ENCODE measurements at regions not wholly inside any gene's neighbourhood (a gene's known extent, or its start where the extent isn't known, plus 50 kb on each side); places are given as distances from the start of the nearest gene placed in this dataset.
A peak's percentile ranks its signal among the peaks of the same experiment; 100 is the strongest.

DNA sequence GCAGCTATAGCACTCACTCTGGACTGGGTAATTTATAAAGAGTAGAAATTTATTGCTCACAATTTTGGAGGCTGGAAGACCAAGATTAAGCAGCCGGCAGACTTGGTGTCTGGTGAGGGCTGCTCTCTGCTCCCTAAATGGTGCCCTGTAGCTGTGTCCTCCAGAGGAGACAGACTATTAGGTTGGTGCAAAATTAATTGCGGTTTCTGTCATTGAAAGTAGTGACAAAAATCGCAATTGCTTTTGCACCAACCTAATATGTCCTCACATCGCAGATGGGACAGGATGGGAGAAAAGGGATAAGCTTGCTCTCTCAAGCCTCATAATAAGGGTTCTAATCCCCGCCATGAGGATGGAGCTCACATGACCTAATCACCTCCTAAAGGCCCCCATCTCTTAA, 258.1 kb upstream of the VCX3A start:
- Histone ChIP-seq H3K36me3 (replicated peaks) (no peaks in the 10 kb centered on the region), H3K4me3 (no peak overlapping the region), H3K27me3 (ENCODE audit: low read depth) (no peaks in the 10 kb centered on the region), H3K4me1 (no peaks in the 10 kb centered on the region), H3K9me3 (no peaks in the 10 kb centered on the region)
- in situ Hi-C loops (cut with MboI; ENCODE audit: low sequenced_read_pairs) = no loop called here
- no peak for DNase-seq (ENCODE audit: low spot score in 2 of 2)

DNA sequence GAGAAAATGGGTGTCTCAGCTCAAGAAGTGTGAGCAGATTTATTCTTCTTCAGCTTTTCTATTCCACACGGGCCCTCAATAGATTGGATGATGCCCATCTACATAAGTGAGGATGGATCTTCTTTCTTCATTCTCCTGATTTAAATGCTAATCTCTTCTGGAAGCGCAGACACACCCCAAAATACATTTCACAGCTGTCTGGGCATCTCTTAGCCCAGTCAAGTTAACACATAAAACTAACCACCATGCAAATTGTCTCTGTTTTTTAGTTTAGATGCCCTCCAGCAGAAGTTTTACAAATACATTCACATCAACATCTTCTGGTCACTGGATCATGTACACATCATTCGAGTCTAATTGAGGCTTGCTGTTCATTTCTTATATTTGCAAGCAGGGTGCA, 249.0 kb upstream of the VCX3A start:
- in situ Hi-C loops (cut with MboI; ENCODE audit: low sequenced_read_pairs) = no loop called here
- no peak for DNase-seq (ENCODE audit: low spot score in 2 of 2)
- no peaks in the 10 kb centered on the region for H3K9me3 ChIP-seq

DNA sequence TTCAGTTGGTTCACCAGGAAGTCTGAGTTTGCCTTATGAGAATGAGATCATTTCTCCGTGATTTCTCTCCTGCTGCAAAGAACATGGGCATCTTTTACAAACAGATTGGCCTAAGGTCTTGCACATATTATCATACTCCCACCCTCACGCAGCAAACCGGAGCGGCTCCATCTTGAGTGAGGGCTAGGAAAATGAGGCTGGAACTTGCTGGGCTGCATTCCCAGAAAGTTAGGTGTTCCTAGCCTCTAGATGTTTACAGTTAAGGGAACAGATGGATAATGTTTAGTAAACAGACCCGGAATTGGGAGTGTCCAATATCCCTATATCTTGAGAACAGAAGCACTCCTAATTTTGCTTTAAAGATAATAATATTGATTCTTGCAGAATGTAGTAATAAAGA, 247.9 kb upstream of the VCX3A start:
- in situ Hi-C loops (cut with MboI; ENCODE audit: low sequenced_read_pairs) = no loop called here
- DNase-seq (ENCODE audit: low spot score in 2 of 2) = no peak
- Histone ChIP-seq H3K27me3 (ENCODE audit: low read depth) (no peaks in the 10 kb centered on the region), H3K9me3 (no peaks in the 10 kb centered on the region), H3K36me3 (replicated peaks) (no peaks in the 10 kb centered on the region), H3K4me3 (no peak overlapping the region), H3K4me1 (peaks cover 11% of the 10 kb centered on the region)

More for the DNA sequence above, 249.0 kb upstream of the VCX3A start:
- Histone ChIP-seq H3K27me3 (ENCODE audit: low read depth) (no peaks in the 10 kb centered on the region), H3K4me3 (no peak overlapping the region), H3K4me1 (peaks cover 4% of the 10 kb centered on the region), H3K36me3 (replicated peaks) (no peaks in the 10 kb centered on the region)

DNA sequence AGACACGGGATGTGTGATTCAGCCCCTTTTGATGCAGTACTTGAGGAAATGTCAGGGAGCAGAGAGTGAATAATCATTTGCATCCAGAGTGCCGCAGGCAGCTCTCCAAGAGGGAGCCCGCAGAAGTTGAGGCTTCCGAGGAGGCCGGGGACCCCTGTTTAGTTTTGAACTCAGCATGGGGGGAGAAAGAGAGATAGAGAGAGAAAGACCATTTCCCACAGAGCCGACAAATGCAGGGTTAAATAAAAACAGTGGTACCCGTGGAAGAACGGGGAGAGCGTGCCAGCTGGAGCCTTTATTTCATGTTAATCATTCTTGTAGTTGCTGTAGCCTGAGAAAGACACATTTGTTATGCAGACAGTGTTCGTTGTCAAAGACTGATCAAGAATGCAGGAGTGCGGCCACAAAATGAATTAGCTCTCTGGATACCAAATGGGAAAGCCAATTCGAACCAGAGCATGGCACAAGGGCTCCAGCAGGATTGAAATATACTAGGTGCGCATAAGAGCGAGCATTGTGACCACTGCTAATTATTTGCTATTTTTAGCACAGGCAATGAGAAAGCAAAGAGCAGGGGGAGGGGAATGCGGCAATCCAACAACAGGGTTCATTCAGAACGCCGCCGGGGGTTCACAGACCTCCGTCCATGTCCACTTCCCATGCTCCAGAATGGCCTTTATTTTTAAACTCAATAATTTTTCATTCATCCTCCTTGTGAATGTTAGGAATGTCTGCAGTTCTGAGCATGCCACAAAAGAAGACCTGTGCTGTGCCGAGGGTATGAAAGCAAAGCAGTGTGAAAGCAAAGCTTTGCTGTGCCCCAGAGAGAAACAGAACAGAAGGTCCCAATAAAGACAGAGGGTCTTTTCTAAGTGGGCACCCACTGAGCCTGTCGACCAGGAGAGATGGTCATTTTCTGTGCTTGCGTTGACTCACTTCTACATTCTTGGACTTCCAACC, 243.9 kb upstream of the VCX3A start:
- Histone ChIP-seq H3K4me3 (no peak overlapping the region), H3K27me3 (ENCODE audit: low read depth) (no peaks in the 10 kb centered on the region)
- DNase-seq (ENCODE audit: low spot score in 2 of 2) = peak; percentile 55 to 78

DNA sequence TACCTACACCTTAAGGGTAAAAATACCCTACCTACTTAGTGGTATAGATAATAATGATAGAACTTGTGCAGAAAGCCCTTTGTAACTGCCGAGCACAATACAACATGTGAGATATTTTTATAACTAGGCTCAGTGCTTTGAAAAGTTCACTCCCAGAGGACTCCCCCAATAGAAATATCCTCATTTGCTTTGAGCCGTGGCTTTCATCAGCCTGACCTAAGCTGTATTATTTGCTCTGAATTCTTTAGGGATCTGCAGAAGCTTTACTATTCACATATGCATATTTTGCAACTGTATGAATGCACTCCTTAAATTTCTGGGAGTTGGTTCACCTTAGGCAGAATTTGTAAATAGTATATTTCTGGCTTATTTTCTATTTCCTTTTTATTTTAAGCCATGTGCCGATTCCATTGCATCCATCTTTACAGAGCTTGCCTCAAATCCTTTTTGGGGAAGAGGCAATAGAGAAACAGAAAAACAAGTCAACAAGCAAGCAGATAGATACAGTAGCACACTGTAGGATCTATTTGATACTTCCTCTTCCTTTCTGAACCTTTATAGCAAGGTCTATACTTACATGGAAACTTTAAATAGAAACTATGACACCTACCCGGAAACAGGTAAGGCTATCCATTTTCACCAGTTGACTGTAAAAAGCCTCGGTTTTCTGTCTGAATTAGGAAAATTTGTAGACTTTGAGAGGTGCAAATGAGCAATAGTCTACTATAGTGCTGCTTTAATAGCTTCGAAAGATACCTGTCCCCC, 242.5 kb upstream of the VCX3A start:
- in situ Hi-C loops (cut with MboI; ENCODE audit: low sequenced_read_pairs) = no loop called here
- H3K4me3 ChIP-seq = no peak overlapping the region

More for the DNA sequence above, 243.9 kb upstream of the VCX3A start:
- Histone ChIP-seq H3K9me3 (no peaks in the 10 kb centered on the region), H3K4me1 (peaks cover 19% of the 10 kb centered on the region), H3K36me3 (replicated peaks) (no peaks in the 10 kb centered on the region)
- in situ Hi-C loops (cut with MboI; ENCODE audit: low sequenced_read_pairs) = no loop called here

DNA sequence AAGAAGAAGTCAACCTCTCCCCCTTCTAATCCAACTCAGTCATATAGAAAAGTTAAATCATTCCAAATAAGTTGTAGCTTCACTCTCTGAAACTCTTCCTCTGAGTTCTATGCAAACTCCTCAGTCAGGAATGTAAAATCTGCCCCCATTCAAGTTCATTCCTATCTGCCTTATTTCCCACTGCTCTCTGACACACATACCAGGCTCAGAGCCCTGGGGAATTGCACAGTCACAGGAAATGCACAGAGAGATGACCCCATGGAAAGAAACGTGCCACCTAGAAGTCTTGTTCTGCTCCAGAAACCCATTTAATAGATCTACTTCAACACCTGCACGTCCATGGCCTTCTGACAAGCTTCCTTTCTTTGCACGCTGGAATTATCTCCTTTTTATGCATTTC, 236.0 kb upstream of the VCX3A start:
- Histone ChIP-seq H3K9me3 (no peaks in the 10 kb centered on the region), H3K4me1 (no peaks in the 10 kb centered on the region), H3K27me3 (ENCODE audit: low read depth) (no peaks in the 10 kb centered on the region), H3K4me3 (no peak overlapping the region), H3K36me3 (replicated peaks) (no peaks in the 10 kb centered on the region)
- in situ Hi-C loops (cut with MboI; ENCODE audit: low sequenced_read_pairs) = no loop called here
- no peak for DNase-seq (ENCODE audit: low spot score in 2 of 2)

More for the DNA sequence above, 242.5 kb upstream of the VCX3A start:
- H3K27me3 ChIP-seq (ENCODE audit: low read depth) = no peaks in the 10 kb centered on the region
- H3K9me3 ChIP-seq = no peaks in the 10 kb centered on the region
- H3K36me3 ChIP-seq (replicated peaks) = no peaks in the 10 kb centered on the region
- H3K4me1 ChIP-seq = peaks cover 19% of the 10 kb centered on the region
- peak; percentile 21 to 69 for DNase-seq (ENCODE audit: low spot score in 2 of 2)

DNA sequence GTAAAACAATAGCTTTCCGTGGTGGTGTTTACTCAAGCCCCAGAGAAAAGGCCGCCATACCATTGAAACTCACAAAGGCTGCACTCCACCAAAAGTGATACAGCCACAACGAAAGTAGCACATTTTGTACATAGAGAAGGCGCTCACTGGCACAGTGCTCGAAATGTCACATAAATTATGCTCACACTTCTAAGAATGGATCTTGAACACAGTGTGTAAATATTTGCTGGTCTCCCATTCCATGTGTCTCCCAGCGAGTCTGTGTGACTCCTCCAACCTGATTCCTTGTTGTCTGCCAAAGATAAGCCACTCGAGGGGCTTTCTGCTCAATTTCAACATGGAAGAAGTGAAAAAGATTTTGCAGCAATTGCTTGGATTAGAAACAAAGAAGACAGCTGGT, 234.0 kb upstream of the VCX3A start:
- Histone ChIP-seq H3K36me3 (replicated peaks) (no peaks in the 10 kb centered on the region), H3K9me3 (no peaks in the 10 kb centered on the region), H3K27me3 (ENCODE audit: low read depth) (no peaks in the 10 kb centered on the region), H3K4me3 (no peak overlapping the region), H3K4me1 (no peaks in the 10 kb centered on the region)
- in situ Hi-C loops (cut with MboI; ENCODE audit: low sequenced_read_pairs) = no loop called here
- DNase-seq (ENCODE audit: low spot score in 2 of 2) = no peak

DNA sequence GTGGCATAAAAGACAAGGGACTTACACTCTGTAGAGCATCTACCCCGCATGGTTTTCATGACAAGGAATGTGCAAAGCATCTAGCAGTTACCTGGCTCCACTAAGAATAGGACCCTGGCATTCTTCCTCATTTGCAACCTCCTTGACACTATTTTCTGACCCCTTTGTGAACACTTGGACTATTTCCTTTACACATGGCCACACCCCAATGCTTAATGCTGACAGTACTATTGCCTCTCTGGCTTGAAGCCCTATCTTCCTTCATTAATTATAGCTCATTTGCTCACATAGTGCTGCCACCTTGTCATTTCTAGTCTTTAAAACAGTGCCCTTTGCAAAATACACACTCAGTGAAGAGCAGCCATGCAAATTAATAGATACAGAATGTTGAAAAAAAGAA, 226.3 kb upstream of the VCX3A start:
- H3K36me3 ChIP-seq (replicated peaks) = no peaks in the 10 kb centered on the region
- in situ Hi-C loops (cut with MboI; ENCODE audit: low sequenced_read_pairs) = no loop called here

DNA sequence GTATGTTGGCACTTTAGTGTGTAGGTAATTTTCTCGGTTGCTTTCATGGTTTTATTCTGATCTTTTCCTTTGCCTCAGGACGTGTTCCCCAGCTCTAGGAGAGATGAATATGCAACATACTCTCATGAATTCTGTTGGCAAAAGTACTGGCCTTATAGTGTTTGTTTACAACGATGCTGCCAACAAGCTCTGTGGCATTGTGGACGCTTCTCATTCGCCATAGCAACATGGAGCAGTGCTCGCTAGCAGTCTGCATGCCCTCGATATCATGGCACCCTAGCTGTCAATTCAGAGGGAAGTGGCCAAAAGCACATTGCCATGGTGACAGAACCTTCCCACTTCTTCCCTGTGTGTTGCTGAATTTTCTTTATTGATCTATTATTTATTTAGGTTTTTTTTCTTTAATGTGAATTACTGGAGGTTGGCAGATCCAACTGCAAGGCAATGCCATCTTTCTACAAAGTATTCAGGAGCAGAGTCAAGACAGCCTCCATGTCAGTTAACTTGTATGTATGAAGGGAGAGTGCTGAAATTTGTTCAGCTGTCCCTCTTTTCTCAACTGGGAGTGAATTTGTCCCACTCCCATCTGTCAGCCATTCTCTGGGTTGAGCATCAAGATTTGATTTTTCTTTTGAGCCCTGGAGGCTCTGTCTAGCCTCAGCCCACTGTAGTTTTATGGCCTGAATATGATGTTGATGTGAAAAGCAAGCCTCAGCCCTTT, 224.9 kb upstream of the VCX3A start:
- Histone ChIP-seq H3K9me3 (no peaks in the 10 kb centered on the region; the same call in 1 of the 2 replicates), H3K4me3 (no peak overlapping the region), H3K36me3 (replicated peaks) (no peaks in the 10 kb centered on the region), H3K4me1 (no peaks in the 10 kb centered on the region), H3K27me3 (ENCODE audit: low read depth) (no peaks in the 10 kb centered on the region)
- in situ Hi-C loops (cut with MboI; ENCODE audit: low sequenced_read_pairs) = no loop called here
- no peak for DNase-seq (ENCODE audit: low spot score in 2 of 2)

More for the DNA sequence above, 226.3 kb upstream of the VCX3A start:
- DNase-seq (ENCODE audit: low spot score in 2 of 2) = no peak
- H3K27me3 ChIP-seq (ENCODE audit: low read depth) = no peaks in the 10 kb centered on the region
- H3K4me3 ChIP-seq = no peak overlapping the region
- H3K4me1 ChIP-seq = no peaks in the 10 kb centered on the region
- H3K9me3 ChIP-seq = no peaks in the 10 kb centered on the region; the same call in 1 of the 2 replicates

DNA sequence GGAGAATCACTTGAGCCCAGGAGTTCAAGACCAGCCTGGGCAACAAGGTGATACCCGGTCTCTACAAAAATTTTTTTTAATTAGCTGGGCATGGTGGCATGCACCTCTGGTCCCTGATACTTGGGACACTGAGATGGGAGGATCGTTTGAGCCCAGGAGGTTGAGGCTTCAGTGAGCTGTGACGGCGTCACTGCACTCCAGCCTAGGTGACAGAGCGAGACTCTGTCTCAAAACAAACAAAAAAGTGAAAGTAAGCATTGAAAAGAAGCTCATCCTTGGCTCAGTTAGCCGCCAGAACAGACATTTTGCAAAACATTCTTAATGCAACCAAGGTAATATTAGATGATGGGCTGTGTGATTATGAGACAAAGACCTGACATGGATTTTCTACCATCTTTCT, 223.3 kb upstream of the VCX3A start:
- H3K27me3 ChIP-seq (ENCODE audit: low read depth) = no peaks in the 10 kb centered on the region
- in situ Hi-C loops (cut with MboI; ENCODE audit: low sequenced_read_pairs) = no loop called here
- H3K4me1 ChIP-seq = no peaks in the 10 kb centered on the region
- DNase-seq (ENCODE audit: low spot score in 2 of 2) = no peak
- no peaks in the 10 kb centered on the region; the same call in 1 of the 2 replicates for H3K9me3 ChIP-seq
- no peak overlapping the region for H3K4me3 ChIP-seq
- H3K36me3 ChIP-seq (replicated peaks) = no peaks in the 10 kb centered on the region

DNA sequence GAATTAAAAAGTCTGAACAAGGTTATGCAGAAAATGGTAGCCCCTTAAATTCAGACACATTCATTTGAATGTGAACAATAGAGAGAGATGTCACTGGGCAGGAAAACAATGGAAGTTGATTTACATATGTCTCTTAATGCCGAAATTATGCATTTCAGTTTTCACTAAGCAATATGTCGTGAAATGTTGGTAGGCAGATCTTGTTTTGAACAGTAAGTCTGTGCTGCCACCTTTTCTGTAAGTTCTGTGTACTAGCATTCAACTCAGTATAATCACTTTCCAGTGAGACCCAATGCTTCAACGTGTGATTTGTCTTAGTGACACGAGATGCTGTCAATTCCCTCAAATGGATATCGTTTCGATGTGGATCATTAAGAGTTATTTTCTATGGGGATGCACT, 222.7 kb upstream of the VCX3A start:
- H3K27me3 ChIP-seq (ENCODE audit: low read depth) = no peaks in the 10 kb centered on the region
- no peaks in the 10 kb centered on the region for H3K4me1 ChIP-seq
- no peaks in the 10 kb centered on the region for H3K36me3 ChIP-seq (replicated peaks)
- H3K4me3 ChIP-seq = no peak overlapping the region
- H3K9me3 ChIP-seq = no peaks in the 10 kb centered on the region; the same call in 1 of the 2 replicates
- in situ Hi-C loops (cut with MboI; ENCODE audit: low sequenced_read_pairs) = no loop called here
- no peak for DNase-seq (ENCODE audit: low spot score in 2 of 2)

DNA sequence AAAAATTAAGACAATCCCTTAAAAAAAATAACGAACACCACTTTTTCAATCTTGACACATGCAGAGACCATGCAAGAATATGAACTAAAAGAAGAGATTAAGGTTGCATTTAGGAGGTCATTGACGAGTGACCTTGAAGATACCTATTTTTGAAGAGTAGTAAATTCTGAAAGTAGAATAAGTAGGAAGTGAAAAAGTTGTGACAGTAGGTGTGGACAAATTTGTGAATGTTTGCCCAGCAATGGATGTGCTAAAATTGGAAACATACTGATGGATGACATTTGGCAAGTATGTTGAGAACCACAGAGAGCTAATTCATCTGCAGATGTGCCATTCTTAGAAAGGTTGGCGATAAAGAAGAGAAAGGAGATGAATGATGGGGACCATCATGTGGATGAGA, 213.7 kb upstream of the VCX3A start:
- DNase-seq (ENCODE audit: low spot score in 2 of 2) = no peak
- H3K9me3 ChIP-seq = no peaks in the 10 kb centered on the region
- H3K36me3 ChIP-seq (replicated peaks) = no peaks in the 10 kb centered on the region
- H3K4me3 ChIP-seq = no peak overlapping the region
- in situ Hi-C loops (cut with MboI; ENCODE audit: low sequenced_read_pairs) = no loop called here
- no peaks in the 10 kb centered on the region for H3K4me1 ChIP-seq
- no peaks in the 10 kb centered on the region for H3K27me3 ChIP-seq (ENCODE audit: low read depth)

DNA sequence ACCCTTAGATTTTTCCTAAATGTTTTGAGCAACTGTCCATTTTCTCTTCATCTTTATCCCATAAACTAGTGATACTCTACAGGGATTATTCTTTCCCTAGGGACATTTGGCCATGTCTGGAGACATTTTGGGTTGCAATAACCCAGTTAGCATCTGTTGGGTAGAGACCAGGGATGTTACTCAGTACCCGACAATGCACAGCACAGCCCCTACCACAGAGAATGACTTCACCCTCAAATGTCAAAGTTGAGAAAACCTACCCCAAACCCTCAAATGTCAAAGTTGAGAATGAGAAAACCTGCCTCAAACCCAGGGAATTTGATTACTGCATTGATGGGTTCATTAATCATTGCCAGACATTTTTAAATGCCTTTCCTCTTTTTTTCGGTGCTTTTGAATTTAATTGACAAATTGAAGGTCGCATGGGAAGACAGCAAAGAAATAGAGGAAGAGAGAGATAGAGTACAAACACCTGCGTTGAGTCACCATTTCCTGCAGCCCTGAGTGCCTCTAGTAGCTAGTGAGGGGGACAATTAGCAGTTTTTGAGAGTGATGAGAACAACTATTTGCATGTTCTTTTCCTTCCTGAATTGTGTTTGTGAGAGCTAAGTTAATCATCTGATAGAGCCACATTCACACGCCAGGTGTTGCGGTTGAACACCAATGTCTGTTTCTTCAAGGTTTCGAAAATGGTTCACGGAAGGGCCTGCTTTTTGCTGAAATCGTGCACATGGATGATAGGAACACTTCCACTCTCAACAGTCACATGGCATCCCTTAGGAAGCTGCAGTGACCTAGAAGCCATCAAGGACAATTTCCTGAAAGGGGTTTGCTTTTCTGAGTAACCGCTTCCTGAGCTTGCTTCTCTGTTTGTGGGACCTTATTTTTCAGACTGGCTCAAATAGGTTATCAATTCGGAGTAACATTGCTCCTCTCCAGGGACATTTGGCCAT, 203.9 kb upstream of the VCX3A start:
- DNase-seq (ENCODE audit: low spot score in 2 of 2) = no peak
- no peaks in the 10 kb centered on the region for H3K36me3 ChIP-seq (replicated peaks)
- H3K4me3 ChIP-seq = no peak overlapping the region
- H3K9me3 ChIP-seq = no peaks in the 10 kb centered on the region
- no peaks in the 10 kb centered on the region for H3K4me1 ChIP-seq
- H3K27me3 ChIP-seq (ENCODE audit: low read depth) = no peaks in the 10 kb centered on the region
- in situ Hi-C loops (cut with MboI; ENCODE audit: low sequenced_read_pairs) = no loop called here
